AG10803 (cell line): ENCODE measurements at regions not wholly inside any gene's neighbourhood (a gene's known extent, or its start where the extent isn't known, plus 50 kb on each side); places are given as distances from the start of the nearest gene placed in this dataset.

Experiments used
- DNase-seq: peaks from one replicate; pipeline ENCODE4 v3.0.0; 2010; ENCODE audit warnings: low read depth
- H3K4me3 ChIP-seq: 2 replicates; pipeline ENCODE4 v1.5.1; 2011; ENCODE audit warnings: mild to moderate bottlenecking, low read length, control low read depth
- CTCF ChIP-seq: conservative IDR thresholded peaks from 2 replicates; pipeline ENCODE4 v1.5.1; 2011; ENCODE audit warnings: mild to moderate bottlenecking, low read length, control low read depth, inconsistent platforms

DNA sequence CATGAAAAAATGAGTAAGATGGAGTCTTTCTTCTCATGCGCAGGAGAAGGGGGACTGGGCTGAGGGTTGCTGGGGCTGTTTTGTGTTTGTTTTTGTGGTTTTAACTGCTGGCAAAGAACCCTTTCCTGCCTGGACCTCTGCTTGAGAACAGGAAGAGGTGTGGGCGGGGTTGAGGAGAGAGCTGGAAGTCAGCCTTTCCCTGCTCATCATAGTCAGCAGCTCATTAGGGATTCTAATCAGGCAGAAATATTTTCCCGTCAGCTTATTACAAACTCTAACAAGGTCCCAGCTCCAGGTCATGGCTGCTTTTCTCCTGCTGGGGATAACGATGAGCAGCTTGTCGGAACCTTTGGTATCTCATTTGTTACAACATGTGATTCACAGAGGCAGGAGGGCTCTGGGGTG lies 185.0 kb upstream of the NRXN3 start:
- no peak overlapping the region for H3K4me3 ChIP-seq
- DNase-seq = no peak
- no peak for TF ChIP-seq CTCF

GRCh38 chr14:77986773-77987172 lies 183.4 kb upstream of the NRXN3 start:
- no peak for DNase-seq
- no peak for TF ChIP-seq CTCF
- no peak overlapping the region for H3K4me3 ChIP-seq

DNA sequence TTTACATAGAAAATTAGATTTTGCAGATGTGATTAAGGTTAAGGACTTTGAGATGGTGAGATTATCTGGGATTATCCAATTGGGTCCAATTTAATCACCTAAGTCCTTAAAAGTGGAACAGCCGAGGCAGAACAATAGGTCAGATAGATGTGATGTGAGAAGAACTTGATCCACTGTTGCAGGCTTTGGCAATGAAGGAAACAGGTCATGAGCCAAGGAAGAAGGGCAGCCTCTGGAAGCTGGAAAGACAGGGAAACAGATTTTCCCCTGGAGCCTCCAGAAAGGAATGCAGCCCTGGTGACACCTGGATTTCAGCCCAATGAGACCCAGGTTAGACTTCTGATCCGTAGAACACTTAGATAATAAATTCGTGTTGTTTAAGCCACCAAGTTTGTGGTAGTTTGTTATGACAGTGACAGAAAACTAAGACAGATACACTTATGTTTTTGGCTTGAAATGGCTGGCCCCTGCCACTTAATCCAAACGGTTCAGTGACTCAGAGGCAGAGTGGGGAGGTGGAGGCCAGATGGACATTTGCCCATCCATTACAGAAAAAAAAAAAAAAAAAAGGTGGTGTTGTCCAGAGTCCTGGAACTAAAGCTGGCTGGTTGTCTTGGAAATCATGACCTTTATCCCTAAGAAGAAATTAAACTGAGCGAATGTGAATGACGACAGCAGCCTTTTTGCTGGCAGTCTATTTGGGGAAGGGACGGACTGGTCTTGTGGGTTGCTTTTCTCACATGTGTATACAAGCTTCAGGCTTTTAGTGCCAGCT lies 181.9 kb upstream of the NRXN3 start:
- no peak overlapping the region for H3K4me3 ChIP-seq
- no peak for DNase-seq
- TF ChIP-seq CTCF = no peak

GRCh38 chr14:77988970-77989369 lies 181.2 kb upstream of the NRXN3 start:
- no peak overlapping the region for H3K4me3 ChIP-seq
- no peak for TF ChIP-seq CTCF
- DNase-seq = peak; percentile 47

GRCh38 chr14:77989441-77989991 lies 180.7 kb upstream of the NRXN3 start:
- DNase-seq = no peak
- no peak for TF ChIP-seq CTCF
- no peak overlapping the region for H3K4me3 ChIP-seq

GRCh38 chr14:77990337-77990736 lies 179.8 kb upstream of the NRXN3 start:
- no peak overlapping the region for H3K4me3 ChIP-seq
- TF ChIP-seq CTCF = no peak
- no peak for DNase-seq

- TF ChIP-seq CTCF = no peak
- H3K4me3 ChIP-seq = no peak overlapping the region
- DNase-seq = no peak
Observed at GRCh38 chr14:77991128-77991772, 178.9 kb upstream of the NRXN3 start.
